ENCODE measurements at regions not wholly inside any gene's neighbourhood (a gene's known extent, or its start where the extent isn't known, plus 50 kb on each side); places are given as distances from the start of the nearest gene placed in this dataset.

DNA sequence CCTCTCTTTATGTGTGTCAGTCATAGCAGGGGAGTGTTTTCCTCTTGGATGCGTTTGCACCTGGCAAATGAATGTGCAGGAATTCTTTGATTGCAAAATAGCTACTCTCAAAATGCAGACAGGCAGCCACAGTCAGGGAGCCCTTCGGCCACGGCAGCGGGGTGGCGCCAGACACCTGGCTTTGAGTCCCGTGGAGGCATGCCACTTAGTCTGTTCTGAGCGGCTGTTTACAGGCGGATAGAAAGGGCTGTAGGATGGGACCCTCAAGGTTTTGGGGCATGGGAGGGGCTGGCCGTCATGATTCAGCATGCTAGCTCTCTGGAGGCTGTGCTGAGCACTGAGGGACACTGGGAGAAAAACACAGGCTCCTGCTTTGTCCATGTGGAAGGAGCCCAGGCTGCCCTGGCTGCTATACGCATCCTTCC, 117.1 kb downstream of the SLC25A47 start:
- TF ChIP-seq, protein P1, sequence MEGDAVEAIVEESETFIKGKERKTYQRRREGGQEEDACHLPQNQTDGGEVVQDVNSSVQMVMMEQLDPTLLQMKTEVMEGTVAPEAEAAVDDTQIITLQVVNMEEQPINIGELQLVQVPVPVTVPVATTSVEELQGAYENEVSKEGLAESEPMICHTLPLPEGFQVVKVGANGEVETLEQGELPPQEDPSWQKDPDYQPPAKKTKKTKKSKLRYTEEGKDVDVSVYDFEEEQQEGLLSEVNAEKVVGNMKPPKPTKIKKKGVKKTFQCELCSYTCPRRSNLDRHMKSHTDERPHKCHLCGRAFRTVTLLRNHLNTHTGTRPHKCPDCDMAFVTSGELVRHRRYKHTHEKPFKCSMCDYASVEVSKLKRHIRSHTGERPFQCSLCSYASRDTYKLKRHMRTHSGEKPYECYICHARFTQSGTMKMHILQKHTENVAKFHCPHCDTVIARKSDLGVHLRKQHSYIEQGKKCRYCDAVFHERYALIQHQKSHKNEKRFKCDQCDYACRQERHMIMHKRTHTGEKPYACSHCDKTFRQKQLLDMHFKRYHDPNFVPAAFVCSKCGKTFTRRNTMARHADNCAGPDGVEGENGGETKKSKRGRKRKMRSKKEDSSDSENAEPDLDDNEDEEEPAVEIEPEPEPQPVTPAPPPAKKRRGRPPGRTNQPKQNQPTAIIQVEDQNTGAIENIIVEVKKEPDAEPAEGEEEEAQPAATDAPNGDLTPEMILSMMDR (IDR thresholded peaks at IDR 0.05; ENCODE audit: low read depth, low read length), result peak; percentile 97
- TF ChIP-seq EZH2phosphoT487 (IDR thresholded peaks at IDR 0.05; ENCODE audit: low read depth), result no peak

Data from OCI-LY3 (cell line).